NT2/D1 (cell line): ENCODE measurements at regions not wholly inside any gene's neighbourhood (a gene's known extent, or its start where the extent isn't known, plus 50 kb on each side); places are given as distances from the start of the nearest gene placed in this dataset.

Experiments used
- SUZ12 ChIP-seq: IDR thresholded peaks from 2 replicates; pipeline ENCODE4 v1.6.1; 2011; ENCODE audit not compliant: insufficient read length, insufficient read depth; ENCODE audit errors: extremely low read depth
- YY1 ChIP-seq: IDR thresholded peaks from 2 replicates; pipeline ENCODE4 v1.6.1; 2011; ENCODE audit not compliant: insufficient read length, insufficient read depth
- ZNF274 ChIP-seq: IDR thresholded peaks from 2 replicates; pipeline ENCODE4 v1.6.1; 2011; ENCODE audit warnings: mild to moderate bottlenecking, low read depth, low read length

GRCh38 chr14:81849714-81850113, 316.1 kb upstream of the SEL1L start:
- no peak for TF ChIP-seq ZNF274
- TF ChIP-seq YY1: no peak
- TF ChIP-seq SUZ12: no peak
